ENCODE measurements at regions not wholly inside any gene's neighbourhood (a gene's known extent, or its start where the extent isn't known, plus 50 kb on each side); places are given as distances from the start of the nearest gene placed in this dataset.

GRCh38 chr6:95280686-95281273 lies 296.6 kb upstream of the MANEA start:
- no peak for TF ChIP-seq GATA3 (IDR thresholded peaks at IDR 0.05; ENCODE audit: low read depth, low read length)
- no peak for TF ChIP-seq GATA2 (IDR thresholded peaks at IDR 0.05; ENCODE audit: low read depth, low read length)

Data from SH-SY5Y (cell line).